ENCODE measurements at regions not wholly inside any gene's neighbourhood (a gene's known extent, or its start where the extent isn't known, plus 50 kb on each side); places are given as distances from the start of the nearest gene placed in this dataset.

- DNase-seq (ENCODE audit: extremely low read depth in 1 of 4, low spot score in 3 of 4) (no peak), FAIRE-seq (no peak), ATAC-seq (no peak)
- H3K36me3 ChIP-seq (ENCODE audit: control insufficient read depth, insufficient read depth, low read length): no peaks in the 10 kb centered on the region
- H3K4me1 ChIP-seq (replicated peaks in 1 of 2; ENCODE audit: control insufficient read depth in 2 of 2, insufficient read depth in 2 of 2, low read length in 2 of 2): no peaks in the 10 kb centered on the region
- no peak overlapping the region for H3K9ac ChIP-seq (ENCODE audit: insufficient read depth in 1 of 2, low read depth in 2 of 2, low read length in 2 of 2)
- in situ Hi-C loops (cut with MboI) (no loop called here), intact Hi-C loops (cut with micrococcal nuclease) (no loop called here)
- no peaks in the 10 kb centered on the region for H3K79me2 ChIP-seq (ENCODE audit: control insufficient read depth, insufficient read depth, low read length)
- WGBS (ENCODE audit: insufficient coverage, low coverage, missing lambda C conversion rate): 0% methylated on average over 4 of the region's 4 CpGs
- H3K27me3 ChIP-seq (ENCODE audit: control insufficient read depth in 2 of 2, insufficient read depth in 2 of 2, low read length in 2 of 2): no peaks in the 10 kb centered on the region
- H3K4me2 ChIP-seq (ENCODE audit: insufficient read depth, low read length): no peak overlapping the region
- no peak overlapping the region for H2AFZ ChIP-seq (ENCODE audit: low read depth, low read length)
- H4K20me1 ChIP-seq (replicated peaks; ENCODE audit: control insufficient read depth, insufficient read depth, low read length): no peaks in the 10 kb centered on the region
- POLR2A ChIA-PET: no interaction called here
- CTCF ChIA-PET (ENCODE audit: low intra/inter-chr PET ratio): no interaction called here
- H3K27ac ChIP-seq (ENCODE audit: extremely low read depth, low read depth, low read length): no peak overlapping the region
- TF ChIP-seq, protein P1, sequence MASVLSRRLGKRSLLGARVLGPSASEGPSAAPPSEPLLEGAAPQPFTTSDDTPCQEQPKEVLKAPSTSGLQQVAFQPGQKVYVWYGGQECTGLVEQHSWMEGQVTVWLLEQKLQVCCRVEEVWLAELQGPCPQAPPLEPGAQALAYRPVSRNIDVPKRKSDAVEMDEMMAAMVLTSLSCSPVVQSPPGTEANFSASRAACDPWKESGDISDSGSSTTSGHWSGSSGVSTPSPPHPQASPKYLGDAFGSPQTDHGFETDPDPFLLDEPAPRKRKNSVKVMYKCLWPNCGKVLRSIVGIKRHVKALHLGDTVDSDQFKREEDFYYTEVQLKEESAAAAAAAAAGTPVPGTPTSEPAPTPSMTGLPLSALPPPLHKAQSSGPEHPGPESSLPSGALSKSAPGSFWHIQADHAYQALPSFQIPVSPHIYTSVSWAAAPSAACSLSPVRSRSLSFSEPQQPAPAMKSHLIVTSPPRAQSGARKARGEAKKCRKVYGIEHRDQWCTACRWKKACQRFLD (CRISPR knock-in tag; IDR thresholded peaks at IDR 0.05): no peak
- TF ChIP-seq RBFOX2 (IDR thresholded peaks at IDR 0.05; ENCODE audit: low read depth, low read length) (no peak), CSDE1 (IDR thresholded peaks at IDR 0.05) (no peak), RAD21 (CRISPR knock-in tag; conservative IDR thresholded peaks at IDR 0.05 in 1 of 2, IDR thresholded peaks at IDR 0.05 in 1 of 2) (no peak), POLR3A (IDR thresholded peaks at IDR 0.05; ENCODE audit: borderline replicate concordance, extremely low read depth, insufficient read depth, insufficient read length) (no peak), NR3C1 (CRISPR knock-in tag; IDR thresholded peaks at IDR 0.05) (no peak)
- no TSS peak for BruUV-seq (replicated peaks)
- no peak overlapping the region for H3K4me3 ChIP-seq
- H3K9me1 ChIP-seq (ENCODE audit: control insufficient read depth, insufficient read depth, low read length): no peaks in the 10 kb centered on the region
- H3K9me3 ChIP-seq (replicated peaks; ENCODE audit: control insufficient read depth, insufficient read depth, low read depth, low read length): no peaks in the 10 kb centered on the region
These were observed 317.0 kb upstream of the MPDZ start for GRCh38 chr9:13596383-13596970.

All from K562 (cell line).